Panc1 (cell line): ENCODE measurements at regions not wholly inside any gene's neighbourhood (a gene's known extent, or its start where the extent isn't known, plus 50 kb on each side); places are given as distances from the start of the nearest gene placed in this dataset.

Source experiments
- POLR2AphosphoS5 ChIP-seq: IDR thresholded peaks from 2 replicates; pipeline ENCODE4 v1.6.1; 2012; ENCODE audit warnings: mild to moderate bottlenecking, low read depth, low read length, moderate library complexity
- TF ChIP-seq, protein P1 (sequence below): fragments of 450-650 bp; IDR thresholded peaks from 2 replicates; pipeline ENCODE4 v1.5.1; 2017; ENCODE audit warnings: mild to moderate bottlenecking

DNA sequence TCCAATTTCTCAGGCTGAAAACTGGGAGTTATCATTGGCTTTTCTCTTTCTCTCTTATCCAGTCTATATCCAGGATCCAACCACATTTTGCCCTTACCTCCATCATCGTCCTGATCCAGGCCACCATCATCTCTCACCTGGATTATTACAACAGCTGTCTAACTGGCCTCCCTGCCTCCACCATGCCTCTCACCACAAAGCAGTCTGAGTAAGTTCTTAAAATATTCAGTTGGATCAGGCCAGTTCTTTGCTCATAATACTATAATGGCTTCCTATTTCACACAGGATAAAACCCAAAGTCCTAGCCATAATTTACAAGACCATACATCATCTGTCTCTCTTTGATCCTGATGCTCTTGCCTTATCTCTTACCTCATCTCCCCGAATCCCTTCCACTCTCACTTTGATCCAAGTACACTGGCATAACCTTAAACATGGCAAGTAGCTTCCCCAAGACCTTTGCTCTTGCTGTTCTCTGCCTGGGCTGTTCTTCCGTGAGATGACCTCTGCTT lies 133.4 kb upstream of the RAP1B start:
- TF ChIP-seq, protein P1, sequence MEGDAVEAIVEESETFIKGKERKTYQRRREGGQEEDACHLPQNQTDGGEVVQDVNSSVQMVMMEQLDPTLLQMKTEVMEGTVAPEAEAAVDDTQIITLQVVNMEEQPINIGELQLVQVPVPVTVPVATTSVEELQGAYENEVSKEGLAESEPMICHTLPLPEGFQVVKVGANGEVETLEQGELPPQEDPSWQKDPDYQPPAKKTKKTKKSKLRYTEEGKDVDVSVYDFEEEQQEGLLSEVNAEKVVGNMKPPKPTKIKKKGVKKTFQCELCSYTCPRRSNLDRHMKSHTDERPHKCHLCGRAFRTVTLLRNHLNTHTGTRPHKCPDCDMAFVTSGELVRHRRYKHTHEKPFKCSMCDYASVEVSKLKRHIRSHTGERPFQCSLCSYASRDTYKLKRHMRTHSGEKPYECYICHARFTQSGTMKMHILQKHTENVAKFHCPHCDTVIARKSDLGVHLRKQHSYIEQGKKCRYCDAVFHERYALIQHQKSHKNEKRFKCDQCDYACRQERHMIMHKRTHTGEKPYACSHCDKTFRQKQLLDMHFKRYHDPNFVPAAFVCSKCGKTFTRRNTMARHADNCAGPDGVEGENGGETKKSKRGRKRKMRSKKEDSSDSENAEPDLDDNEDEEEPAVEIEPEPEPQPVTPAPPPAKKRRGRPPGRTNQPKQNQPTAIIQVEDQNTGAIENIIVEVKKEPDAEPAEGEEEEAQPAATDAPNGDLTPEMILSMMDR: no peak
- TF ChIP-seq POLR2AphosphoS5: no peak
